ENCODE measurements at regions not wholly inside any gene's neighbourhood (a gene's known extent, or its start where the extent isn't known, plus 50 kb on each side); places are given as distances from the start of the nearest gene placed in this dataset.

DNA sequence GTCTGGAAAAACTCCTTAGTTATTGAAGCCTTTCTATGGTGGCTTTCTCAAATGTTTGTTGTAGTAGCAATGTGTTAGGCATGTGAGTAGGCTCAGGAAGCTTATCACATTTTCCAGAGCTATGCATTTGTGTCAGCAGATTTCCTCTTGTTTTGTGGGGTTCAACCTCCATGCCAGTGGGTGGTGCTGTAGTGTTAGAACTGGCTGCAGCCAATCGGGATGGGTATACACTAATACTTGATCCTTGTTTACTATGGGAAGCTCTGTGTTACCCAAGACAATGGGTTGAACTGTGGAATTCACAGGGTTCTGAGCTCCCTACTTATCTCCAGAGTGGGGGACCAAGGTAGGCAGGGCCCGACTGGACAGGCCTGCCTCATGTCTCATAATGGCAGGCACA, 348.5 kb upstream of the ADAMTS5 start:
- no peak for DNase-seq

DNA sequence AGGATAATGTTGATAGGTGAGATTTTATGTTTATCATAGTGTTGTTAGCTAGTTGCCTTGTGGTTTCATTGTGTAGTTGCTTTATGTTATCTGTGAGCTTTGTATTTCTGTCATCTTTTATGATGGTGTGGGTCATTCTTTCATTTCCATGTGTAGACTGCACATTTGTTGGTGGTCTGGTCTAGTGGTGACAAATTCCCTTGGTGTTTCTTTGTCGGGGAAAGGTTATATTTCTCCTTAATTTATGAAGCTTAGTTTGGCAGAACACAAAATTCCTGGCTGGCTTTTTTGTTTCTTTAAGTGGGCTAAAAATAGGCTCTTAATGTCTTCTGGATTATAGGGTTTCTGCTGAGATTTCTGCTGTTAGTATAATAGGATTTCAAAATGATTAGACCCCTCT, 347.2 kb upstream of the ADAMTS5 start:
- no peak for DNase-seq

DNA sequence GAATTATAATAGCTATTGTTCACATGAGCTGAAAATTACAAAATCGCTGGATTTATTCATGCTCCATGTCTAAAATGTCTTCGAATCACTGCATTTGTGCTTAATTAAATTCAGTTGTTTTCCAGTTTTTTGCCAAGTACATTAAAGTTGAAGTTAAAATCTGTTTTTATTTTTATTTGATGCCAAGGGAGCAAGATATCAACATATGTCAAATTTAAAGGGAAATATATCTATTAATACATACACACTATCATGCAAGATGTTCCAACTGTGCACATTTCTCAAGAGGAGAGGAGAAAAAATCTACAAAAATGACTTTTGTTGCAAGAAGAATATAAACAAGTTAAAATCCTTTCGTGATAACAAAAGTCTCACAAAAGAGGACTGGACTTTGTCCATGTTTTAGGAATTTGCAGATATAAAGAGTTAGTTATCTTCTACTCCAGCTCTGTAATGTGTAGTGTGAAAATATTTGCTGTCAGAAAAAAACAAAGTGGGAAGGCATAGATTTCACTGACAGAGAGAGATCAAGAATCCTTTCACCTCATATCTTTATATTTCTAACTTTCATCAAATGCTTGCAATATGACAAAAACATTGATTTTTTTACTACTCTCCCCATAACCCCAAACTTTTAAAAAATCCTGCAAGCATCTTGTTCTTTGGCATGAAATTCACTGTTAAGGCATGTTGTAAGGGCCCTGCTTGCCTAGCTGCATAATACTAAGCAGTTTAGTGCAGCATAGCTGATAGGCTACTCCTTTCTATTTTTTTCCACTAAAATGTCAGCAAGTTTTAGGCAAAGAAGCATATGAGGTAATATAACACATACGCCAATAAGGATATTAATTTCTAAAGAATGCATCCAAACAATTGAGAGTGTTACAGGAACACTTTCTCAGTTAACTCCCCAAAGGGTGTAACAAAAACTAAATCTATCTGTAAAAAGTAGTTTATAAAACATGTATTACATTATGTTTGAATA, 340.2 kb upstream of the ADAMTS5 start:
- no peak for DNase-seq

DNA sequence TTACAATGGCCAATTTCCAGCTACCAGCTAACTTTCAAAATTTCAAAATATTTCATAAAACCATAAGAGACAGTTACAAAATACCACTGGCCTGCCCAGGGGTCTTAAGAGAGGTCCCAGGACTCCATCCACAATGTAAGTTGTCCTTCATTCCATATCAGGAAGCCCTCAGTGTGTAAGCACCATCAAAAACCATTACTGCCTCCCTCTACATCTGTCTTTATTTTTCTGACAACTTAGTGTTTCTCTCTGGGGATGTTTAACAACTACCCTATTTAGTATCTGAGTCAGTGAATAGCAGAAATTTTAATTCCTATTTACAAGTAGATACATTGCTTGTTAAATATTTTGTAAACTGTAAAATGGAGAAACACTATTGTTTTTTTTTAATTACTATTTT, 339.3 kb upstream of the ADAMTS5 start:
- DNase-seq, result no peak

DNA sequence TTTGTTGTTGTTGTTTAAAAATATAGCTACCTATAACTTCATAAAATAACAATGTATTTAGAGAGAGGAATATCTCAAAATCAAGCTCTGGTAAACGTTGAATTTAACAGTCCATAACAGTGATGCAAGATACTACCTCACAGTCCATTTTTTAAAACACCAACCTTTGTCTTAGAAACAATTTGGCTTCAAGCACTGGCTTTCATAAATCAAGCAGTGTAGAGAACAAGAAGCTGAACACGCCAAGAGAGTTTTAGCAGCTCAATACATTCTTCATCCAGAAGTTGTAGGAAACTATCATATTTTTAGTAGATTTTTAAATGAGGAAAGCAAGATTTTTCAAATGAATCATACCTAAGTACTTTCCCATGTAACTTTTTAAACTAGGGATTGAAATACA, 334.3 kb upstream of the ADAMTS5 start:
- no peak for DNase-seq

DNA sequence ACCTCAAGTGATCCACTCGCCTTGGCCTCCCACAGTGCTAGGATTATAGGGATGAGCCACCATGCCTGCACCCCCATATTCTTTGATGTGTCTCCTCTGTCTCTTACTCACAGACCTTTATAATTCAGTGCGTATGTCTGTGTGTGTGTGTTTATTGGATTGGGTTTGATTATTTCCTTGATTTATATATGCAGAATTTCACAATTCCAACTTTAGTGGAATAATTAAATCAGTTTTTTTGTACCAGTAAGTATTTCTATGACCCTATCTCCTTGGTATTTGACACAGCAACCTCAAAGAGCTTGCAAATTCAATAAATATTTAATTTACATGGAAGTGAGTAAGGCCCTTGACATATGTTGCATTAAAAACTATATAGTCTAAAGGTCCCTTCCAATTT, 333.9 kb upstream of the ADAMTS5 start:
- no peak for DNase-seq

DNA sequence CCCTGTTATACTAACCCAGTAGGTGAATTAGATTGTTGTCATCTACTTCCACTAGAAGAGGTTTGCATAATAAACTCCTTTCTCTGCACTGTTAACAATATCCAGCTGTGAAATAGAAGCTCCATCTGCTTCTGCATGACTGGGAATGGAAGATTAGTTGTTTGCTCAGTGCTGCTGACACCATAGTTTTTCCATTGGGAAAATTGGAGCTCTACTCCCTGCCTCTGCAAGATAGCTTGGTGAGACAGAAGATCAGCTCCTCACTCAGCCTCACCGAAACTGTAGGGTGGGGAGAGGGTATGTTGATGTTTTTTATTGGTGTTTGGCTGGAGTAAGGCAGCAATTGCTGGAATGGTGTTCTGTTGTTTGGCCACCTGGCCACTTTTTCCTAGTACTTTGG, 331.6 kb upstream of the ADAMTS5 start:
- no peak for DNase-seq

DNA sequence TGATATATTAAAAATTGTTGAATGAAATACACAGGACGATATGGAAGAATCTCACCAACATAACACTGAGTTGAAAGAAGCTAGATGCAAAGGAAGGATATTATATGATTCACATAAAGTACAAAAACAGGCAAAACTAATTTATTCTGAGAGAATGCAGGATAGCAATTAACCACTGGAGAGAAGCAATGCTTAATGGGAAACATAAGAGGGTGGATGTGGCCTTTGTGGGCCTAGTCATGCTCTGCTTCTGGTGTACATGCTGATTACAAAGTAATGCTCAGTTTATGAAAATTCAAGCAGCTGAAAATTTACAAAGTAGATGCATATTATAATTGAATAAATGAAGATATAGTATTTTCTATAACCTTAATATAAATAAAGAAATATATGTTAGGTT, 326.4 kb upstream of the ADAMTS5 start:
- no peak for DNase-seq

DNA sequence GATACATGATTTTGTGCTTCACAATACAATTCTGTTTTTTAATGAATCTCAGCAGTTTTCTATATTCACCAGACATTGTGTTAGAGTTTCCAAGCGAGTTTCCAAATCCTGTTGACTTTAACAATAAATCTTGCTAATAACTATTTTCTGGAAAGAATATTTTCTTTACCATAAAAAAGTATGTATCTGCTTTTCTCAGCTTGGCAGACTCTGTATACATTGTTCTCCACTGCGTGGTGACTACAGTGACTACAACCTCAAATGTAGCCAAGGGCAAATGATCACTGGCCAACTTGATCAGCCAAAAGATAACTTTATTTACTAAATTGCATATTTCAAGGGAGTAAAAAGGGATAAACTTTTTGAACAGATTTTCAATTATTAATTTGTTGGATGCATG, 325.9 kb upstream of the ADAMTS5 start:
- DNase-seq, result no peak

DNA sequence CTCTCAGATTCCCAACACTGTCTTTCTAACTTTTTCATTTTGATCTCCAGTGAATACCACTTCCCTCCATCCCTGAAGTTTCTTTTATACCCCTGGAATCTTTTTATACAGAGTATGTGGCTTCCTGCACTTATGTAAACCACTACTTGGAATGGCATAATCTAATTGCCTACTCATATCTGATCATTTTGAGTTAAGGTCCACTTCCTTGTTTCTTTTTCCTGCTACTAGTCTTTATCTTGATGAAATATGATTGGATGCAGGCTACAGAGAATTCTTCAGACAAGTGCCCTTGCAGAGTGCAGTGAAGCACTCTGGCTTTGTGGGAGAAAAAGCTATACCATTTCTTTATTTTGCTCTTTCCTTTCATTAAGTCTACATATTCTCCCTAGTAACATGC, 325.3 kb upstream of the ADAMTS5 start:
- no peak for DNase-seq

DNA sequence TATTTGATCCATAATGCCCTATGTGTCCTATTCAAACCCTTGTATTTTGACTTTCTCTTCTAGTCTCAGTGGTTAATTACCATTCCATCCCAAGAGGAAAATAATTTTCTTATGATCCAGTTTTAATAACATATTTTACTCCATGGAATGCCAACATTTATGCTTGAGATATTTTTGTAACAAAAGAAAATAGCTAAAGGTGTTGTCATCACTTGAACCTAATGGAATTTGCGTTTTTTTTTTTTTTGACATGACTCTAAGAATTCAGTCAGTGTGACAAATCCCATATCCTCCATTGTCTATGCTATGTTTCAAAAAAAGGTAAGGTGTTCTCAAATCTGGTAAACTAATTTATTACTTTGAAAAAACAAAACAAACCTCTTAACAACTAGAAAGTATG, 324.1 kb upstream of the ADAMTS5 start:
- no peak for DNase-seq

DNA sequence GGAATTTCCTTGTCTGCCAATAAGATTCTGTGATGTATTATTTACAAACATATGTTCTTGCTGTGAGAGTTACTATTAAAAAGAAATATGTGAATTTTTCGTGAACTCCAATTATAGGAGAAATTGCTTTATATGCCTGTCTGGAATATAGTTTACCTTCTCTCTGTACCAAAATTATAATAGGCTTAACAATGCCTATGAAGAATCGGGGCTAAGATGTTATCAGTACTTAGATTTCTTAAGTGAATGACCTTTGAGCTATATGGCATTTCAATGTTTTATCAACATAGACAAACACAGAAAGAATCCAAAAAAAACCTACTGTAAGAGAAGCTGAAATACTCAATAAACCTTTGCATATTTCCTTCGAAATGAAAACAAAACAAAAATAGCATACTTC, 323.1 kb upstream of the ADAMTS5 start:
- no peak for DNase-seq

DNA sequence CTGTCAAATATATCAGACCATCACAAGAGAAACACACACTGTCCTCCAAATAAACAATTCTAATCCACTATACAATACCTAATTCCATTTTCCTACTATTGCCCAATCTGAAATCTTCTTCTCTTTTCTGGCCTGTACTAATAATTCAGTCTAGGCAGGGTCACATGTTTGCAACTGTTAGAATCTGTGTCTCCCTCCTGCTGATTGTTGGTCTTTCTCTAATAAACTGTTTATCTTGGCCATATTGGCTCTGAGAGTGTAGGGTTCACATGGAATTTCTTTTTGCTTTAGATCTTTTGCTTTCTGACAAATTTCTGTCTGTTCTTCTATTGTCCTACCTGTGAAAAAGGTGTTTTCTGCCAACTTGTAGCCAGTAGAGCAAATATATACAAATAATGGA, 319.9 kb upstream of the ADAMTS5 start:
- DNase-seq, result no peak

DNA sequence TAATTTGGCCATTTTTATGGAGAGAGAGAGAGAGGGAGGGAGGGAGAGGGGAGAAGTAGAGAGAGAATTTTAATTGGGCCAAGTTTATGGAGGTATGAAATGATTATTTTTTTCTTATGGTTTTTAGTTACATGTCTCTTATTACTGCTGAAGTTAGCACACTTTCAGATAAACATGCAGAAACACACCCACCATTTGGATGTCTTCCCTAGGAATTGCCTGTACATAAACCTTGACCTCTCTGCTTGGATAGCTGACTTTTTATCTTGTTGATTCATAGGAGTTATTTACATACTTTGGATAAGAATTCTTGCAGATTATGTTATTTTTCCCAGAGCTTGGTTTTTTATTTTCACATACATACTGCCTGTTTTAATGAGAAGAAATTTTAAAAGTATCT, 310.2 kb upstream of the ADAMTS5 start:
- no peak for DNase-seq

DNA sequence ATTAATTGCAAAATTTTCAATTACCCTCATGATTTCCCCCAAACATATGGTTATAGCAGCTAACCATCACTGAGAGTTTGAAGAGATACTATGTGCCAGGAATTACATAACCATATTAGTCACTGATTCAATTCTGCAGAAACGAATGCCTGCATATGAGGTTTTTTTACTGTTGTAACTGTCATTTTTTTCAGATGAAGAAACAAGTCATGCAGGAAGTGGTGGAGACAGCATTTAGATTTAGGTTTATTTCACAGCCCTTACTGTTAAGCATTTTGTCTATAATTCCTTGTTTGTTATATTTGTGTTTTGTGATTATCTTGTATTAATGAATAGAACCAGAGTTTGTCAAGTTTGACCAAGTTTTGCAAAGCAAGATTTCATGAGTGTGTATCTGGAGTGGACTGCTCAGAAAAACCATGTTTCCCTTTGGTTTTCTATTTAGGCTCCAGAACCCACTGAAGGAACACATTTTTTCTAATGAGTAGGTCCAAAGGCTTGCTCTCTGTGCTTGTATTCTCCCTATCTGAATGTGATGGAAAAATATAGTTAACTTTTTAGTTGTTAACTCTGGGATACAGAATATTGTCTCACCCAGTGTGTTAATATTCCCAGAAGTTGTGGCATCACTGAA, 308.5 kb upstream of the ADAMTS5 start:
- DNase-seq, result no peak

DNA sequence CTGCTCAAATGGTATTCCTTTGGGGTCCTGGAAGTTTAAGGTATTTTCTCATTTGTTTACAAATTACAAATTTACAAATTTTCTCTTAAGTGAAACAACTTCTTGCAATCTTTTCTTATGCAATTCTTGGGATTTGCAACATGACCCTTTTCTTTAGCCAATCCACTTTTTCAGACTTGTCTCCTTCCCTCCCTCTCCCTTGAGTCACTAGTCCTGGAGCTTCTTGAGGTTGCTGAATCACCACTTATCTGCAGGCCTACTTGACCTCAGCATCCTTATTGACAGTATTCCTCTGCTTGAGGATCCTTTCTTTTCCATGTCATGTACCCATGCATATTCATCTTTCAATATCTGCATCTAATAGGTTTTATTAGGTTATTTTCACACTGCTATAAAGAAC, 302.8 kb upstream of the ADAMTS5 start:
- no peak for DNase-seq

DNA sequence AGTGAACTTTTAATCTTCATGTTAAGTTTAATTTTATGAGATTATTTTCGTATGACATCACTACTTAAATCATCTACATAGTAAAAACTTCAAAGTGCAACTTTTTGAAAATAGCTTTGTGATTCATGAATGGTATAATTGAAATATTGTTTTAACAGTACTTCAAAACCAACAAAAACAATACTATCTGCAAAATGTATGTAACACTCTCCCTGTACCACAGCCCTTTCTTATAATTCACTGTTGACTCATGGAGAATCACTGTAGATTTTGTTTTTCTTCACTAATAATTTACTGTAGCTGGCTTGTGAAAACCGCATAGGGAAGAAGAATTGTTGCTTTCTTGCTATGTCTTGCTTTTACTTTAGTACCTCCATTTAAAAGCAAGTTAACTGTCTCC, 301.4 kb upstream of the ADAMTS5 start:
- DNase-seq, result no peak

DNA sequence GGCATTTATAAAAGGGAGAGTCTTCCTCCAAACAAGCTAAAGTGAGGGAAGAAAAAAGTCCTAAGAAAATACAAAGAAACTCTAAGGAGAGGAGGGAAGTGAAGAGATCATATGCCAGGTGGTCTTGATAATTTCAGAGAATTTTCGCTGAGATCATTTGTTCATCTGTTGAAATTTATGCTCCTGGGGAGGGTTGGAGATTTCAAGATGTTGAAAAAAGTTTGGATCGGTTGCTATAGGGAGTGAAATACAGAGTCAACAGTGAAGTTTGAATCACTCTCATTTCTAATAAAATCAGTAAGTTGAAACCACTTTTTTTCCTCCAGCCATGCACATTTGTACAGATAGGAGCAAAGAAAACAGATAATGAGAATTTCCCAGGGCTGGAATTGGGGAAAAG, 299.1 kb upstream of the ADAMTS5 start:
- no peak for DNase-seq

DNA sequence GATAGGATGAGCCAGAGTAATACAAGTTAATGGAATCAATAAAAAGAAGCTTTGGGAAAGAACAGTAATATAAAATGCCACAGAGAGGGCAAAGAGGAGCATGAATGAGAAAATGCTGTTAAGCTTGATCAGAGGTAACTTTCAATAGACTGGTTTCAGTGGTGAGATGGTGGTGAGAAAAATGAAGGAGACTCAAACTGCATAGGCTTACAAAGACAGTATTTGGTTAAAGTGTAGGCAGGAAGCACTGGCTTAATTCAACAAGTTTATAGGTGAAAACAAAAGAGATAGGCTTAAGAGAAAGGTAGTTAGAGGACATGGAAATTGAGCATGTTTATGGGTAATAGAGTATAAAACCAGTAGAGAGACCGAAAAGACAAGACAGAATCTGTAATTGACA, 298.6 kb upstream of the ADAMTS5 start:
- DNase-seq, result no peak

DNA sequence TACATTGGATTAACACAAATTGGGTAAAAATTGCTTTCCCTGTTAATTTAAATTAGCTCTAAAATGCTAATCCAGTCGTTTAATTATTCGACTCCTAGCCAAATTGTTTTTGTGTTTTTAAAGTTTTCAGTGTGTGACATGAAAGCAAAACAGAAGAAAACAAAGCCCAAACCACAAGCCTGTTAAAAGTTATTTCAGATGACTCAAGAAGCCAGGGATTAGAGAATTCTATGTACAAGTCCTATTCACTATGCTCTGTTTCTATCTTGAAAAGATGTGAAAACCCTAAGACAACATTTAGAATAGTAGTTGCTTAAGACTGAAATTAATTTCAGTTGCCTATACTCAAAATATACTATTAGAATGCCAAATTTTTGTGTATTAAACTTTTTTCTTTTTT, 294.8 kb upstream of the ADAMTS5 start:
- no peak for DNase-seq

DNA sequence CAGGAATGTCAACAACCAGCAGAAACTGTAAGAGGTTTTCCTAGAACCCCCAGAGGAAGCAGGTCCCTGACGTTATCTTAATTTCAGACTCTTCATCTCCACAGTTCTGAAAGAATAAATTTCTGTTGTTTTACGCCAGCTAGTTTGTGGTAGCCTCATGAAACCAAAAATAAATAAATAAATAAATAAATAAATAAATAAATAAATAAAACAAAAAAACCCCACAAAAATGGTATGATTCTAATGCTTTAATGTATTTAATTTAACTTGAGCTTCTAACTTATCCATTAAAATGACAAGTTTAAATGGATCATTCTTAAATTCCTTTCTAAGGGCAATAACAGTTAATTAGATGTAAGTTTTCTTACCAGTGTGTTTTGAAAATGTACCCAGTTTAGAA, 293.8 kb upstream of the ADAMTS5 start:
- no peak for DNase-seq

DNA sequence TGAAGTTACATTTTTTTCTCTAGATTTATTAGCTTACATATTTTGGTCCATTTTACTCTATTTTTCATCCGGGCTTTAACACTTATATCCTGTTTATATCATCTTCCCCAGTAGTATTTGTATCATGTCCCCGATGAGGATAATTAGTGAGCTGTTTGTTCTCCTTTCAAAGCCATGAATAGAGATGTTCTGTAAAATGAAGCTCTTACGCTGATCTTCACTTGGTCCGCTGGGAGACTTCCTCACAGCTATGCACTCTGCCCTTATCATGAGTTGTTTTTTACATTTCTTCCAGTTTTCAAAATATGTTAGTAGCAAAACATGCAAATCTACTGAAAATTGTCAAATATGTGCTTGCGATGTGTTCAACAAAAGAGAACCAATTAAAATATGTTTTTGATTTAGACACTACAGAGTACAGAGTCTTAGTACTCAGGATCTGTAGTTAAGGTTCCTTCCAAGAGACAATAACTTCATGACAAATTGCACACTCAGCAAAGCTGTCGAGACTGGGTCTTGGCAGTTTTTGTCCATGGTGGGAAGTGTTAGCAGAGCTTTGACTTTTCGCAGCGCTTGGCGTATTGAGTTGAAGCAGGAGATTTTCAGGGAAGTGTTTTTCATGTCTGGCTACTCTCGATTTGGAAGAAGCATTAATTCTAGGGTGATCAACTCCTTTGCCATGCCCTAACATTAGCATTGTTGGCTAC, 292.0 kb upstream of the ADAMTS5 start:
- DNase-seq, result no peak

DNA sequence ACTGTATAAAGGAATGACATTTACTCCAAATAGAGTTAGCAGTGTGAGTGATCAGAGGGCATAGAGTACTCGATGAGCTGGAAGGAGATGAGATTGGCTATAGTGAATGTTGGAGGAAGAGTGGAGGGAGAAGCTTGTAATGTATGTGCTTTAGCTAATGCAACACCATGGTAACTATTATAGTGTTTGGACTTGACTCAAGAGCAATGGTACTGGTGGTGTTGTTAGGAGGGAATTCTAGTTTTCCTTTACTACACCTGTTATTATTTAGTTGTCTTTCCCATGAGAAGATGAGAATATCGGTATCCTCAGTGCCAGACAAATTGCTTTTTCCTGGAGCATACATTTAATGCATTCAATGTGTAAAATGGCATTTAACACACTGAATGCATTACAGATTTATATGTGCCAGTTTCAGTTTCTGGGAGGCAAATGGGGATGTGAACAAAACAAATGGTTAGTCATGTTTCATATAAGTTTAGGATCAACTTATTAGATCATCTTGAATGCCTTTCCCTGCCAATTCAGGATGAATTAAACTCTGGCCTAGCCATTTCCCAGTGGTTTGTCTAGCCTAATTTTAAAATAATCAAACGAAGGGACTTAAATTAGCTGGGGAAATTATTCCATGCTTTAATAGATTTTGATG, 291.1 kb upstream of the ADAMTS5 start:
- DNase-seq, result no peak
